Trophoblast cell (in vitro differentiated cells and primary cell): ENCODE measurements at regions not wholly inside any gene's neighbourhood (a gene's known extent, or its start where the extent isn't known, plus 50 kb on each side); places are given as distances from the start of the nearest gene placed in this dataset.

ENCODE experiments used
- DNase-seq, 2 donors: peaks; one replicate each; pipeline ENCODE4 v3.0.0-alpha.2; 2016
- H2AFZ ChIP-seq: 2 replicates; pipeline ENCODE4 v1.6.1; 2013; ENCODE audit warnings: low read length, moderate library complexity, mild to moderate bottlenecking; ENCODE audit not compliant: insufficient read depth, poor library complexity
- H2AK5ac ChIP-seq: 2 replicates; pipeline ENCODE4 v1.6.1; 2013; ENCODE audit warnings: mild to moderate bottlenecking, low read length
- H2BK120ac ChIP-seq: 2 replicates; pipeline ENCODE4 v1.6.1; 2013; ENCODE audit warnings: low read length, mild to moderate bottlenecking, moderate library complexity; ENCODE audit not compliant: insufficient read depth, poor library complexity
- H2BK12ac ChIP-seq: 2 replicates; pipeline ENCODE4 v1.6.1; 2013; ENCODE audit warnings: mild to moderate bottlenecking, low read length, moderate library complexity
- H2BK5ac ChIP-seq: 2 replicates; pipeline ENCODE4 v1.6.1; 2013; ENCODE audit warnings: low read length, low read depth, moderate library complexity, mild to moderate bottlenecking; ENCODE audit not compliant: poor library complexity
- H3K14ac ChIP-seq: 2 replicates; pipeline ENCODE4 v1.6.1; 2013; ENCODE audit warnings: mild to moderate bottlenecking, low read length
- H3K18ac ChIP-seq: 2 replicates; pipeline ENCODE4 v1.6.1; 2013; ENCODE audit warnings: mild to moderate bottlenecking, low read length
- H3K23ac ChIP-seq: 2 replicates; pipeline ENCODE4 v1.6.1; 2013; ENCODE audit warnings: low read length
- H3K27ac ChIP-seq: 2 replicates; pipeline ENCODE4 v1.5.1; 2013; ENCODE audit warnings: low read depth, mild to moderate bottlenecking, inconsistent platforms, low read length, moderate library complexity
- H3K27me3 ChIP-seq: 2 replicates; pipeline ENCODE4 v1.6.1; 2013; ENCODE audit warnings: inconsistent platforms, mild to moderate bottlenecking, low read length, moderate library complexity; ENCODE audit not compliant: insufficient read depth
- H3K36me3 ChIP-seq, 2 experiments: 1 replicate in 1 of 2; 2 replicates in 1 of 2; pipeline ENCODE4 v1.6.1; 2013; ENCODE audit warnings: low read length in 2 of 2, mild to moderate bottlenecking in 2 of 2, moderate library complexity in 1 of 2; ENCODE audit not compliant: insufficient read depth in 2 of 2, control insufficient read depth in 1 of 2
- H3K4ac ChIP-seq: 2 replicates; pipeline ENCODE4 v1.6.1; 2013; ENCODE audit warnings: low read depth, mild to moderate bottlenecking, low read length, moderate library complexity
- H3K4me1 ChIP-seq, 2 experiments: 1 replicate in 1 of 2; 2 replicates in 1 of 2; pipeline ENCODE4 v1.6.1; 2013; ENCODE audit warnings: low read length in 2 of 2, mild to moderate bottlenecking in 2 of 2, moderate library complexity in 1 of 2; ENCODE audit not compliant: insufficient read depth in 2 of 2, control insufficient read depth in 1 of 2
- H3K4me2 ChIP-seq: 2 replicates; pipeline ENCODE4 v1.6.1; 2013; ENCODE audit warnings: inconsistent platforms, mild to moderate bottlenecking, low read length, moderate library complexity
- H3K4me3 ChIP-seq: 2 replicates; pipeline ENCODE4 v1.5.1; 2013; ENCODE audit warnings: mild to moderate bottlenecking, low read depth, low read length, inconsistent platforms
- H3K79me1 ChIP-seq: one replicate; pipeline ENCODE4 v1.6.1; 2013; ENCODE audit warnings: low read length
- H3K79me2 ChIP-seq: 2 replicates; pipeline ENCODE4 v1.6.1; 2013; ENCODE audit warnings: low read length, mild to moderate bottlenecking; ENCODE audit not compliant: control insufficient read depth, insufficient read depth, poor library complexity
- H3K9ac ChIP-seq: 2 replicates; pipeline ENCODE4 v1.6.1; 2013; ENCODE audit warnings: mild to moderate bottlenecking, low read length
- H3K9me3 ChIP-seq: 2 replicates; pipeline ENCODE4 v1.6.1; 2013; ENCODE audit warnings: low read depth, mild to moderate bottlenecking, control low read depth, inconsistent platforms, low read length; ENCODE audit not compliant: insufficient read depth
- H4K12ac ChIP-seq: 2 replicates; pipeline ENCODE4 v1.6.1; 2013; ENCODE audit warnings: low read depth, mild to moderate bottlenecking, low read length, moderate library complexity
- H4K8ac ChIP-seq: 2 replicates; pipeline ENCODE4 v1.6.1; 2013; ENCODE audit warnings: low read depth, mild to moderate bottlenecking, low read length, moderate library complexity
- H4K91ac ChIP-seq: one replicate; pipeline ENCODE4 v1.6.1; 2013; ENCODE audit warnings: low read depth, mild to moderate bottlenecking, low read length, moderate library complexity
- WGBS: extraction: QIAGEN DNeasy Blood & Tissue Kit; methylation state at CpG from one replicate; pipeline ENCODE4 v1.1.7; 2013; ENCODE audit warnings: missing lambda C conversion rate; ENCODE audit not compliant: insufficient read length, insufficient coverage; ENCODE audit errors: extremely low coverage; 5-methylcytosine and 5-hydroxymethylcytosine counted together

DNA sequence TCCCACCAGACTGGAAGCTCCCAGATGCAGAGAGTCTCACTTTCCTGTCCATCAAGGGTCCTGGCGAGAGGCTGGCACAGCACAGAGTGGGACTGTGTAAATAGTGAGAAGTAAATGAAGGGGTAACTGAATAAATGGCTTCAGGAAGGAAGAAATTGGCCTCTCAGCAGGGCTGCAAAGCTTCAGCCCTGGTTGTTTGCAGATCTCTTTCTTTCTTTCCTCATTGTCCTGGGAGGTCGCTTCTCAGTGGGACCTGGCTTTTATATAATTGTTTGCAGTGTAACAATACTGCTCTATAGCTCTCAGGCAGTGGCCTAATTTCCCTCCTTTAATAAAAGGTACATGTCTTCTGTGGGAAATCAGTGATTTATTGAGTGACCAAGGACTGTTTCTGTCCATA lies 74.9 kb upstream of the GPR45 start:
- Histone ChIP-seq H3K9ac (no peak overlapping the region), H2BK120ac (no peak overlapping the region), H2BK5ac (no peak overlapping the region), H3K79me1 (no peaks in the 10 kb centered on the region), H2AK5ac (no peak overlapping the region), H2AFZ (no peak overlapping the region), H3K27me3 (no peaks in the 10 kb centered on the region), H4K91ac (no peak overlapping the region), H4K8ac (no peak overlapping the region), H3K4ac (no peak overlapping the region), H3K27ac (no peak overlapping the region), H3K4me3 (no peak overlapping the region), H3K9me3 (no peaks in the 10 kb centered on the region), H3K36me3 (no peaks in the 10 kb centered on the region), H3K23ac (no peak overlapping the region), H3K14ac (no peak overlapping the region), H3K79me2 (no peaks in the 10 kb centered on the region), H3K4me2 (no peak overlapping the region), H3K4me1 (no peaks in the 10 kb centered on the region), H3K18ac (no peak overlapping the region), H4K12ac (no peak overlapping the region), H2BK12ac (no peak overlapping the region)
- no CpG with 5 or more reads among the region's 2 CpGs for WGBS
- DNase-seq, result no peak

DNA sequence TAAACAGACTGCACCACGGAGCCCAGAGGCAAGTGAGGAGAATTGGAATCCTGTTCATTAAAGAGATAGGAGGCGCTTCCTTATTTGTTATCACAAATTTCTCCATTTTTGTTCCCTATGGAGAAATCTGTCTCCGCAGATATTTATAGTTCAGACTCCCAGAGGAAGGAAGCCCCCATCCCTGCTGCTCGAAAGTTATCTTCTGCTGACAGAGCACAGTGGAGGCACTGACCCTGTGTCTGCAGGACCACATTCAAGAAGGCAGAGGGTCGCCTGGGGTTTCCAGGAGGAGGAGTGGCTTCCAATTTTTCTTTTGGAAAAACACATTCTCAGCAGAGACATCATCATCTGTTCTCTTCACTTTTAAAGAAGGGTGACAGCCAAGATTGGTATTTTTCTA lies 73.0 kb upstream of the GPR45 start:
- no peak overlapping the region for H2AFZ ChIP-seq
- peaks cover 3% of the 10 kb centered on the region for H3K9me3 ChIP-seq
- no peak overlapping the region for H3K4me2 ChIP-seq
- no peak overlapping the region for H2BK5ac ChIP-seq
- H3K36me3 ChIP-seq, result no peaks in the 10 kb centered on the region
- no peak overlapping the region for H2AK5ac ChIP-seq
- H2BK120ac ChIP-seq, result no peak overlapping the region
- no peak overlapping the region for H2BK12ac ChIP-seq
- no peak overlapping the region for H3K14ac ChIP-seq
- no peaks in the 10 kb centered on the region for H3K27me3 ChIP-seq
- H3K27ac ChIP-seq, result no peak overlapping the region
- WGBS, result no CpG with 5 or more reads among the region's 5 CpGs
- H3K4ac ChIP-seq, result no peak overlapping the region
- H4K91ac ChIP-seq, result no peak overlapping the region
- H3K18ac ChIP-seq, result no peak overlapping the region
- no peak overlapping the region for H4K8ac ChIP-seq
- no peaks in the 10 kb centered on the region for H3K4me1 ChIP-seq
- no peak overlapping the region for H3K9ac ChIP-seq
- H4K12ac ChIP-seq, result no peak overlapping the region
- H3K23ac ChIP-seq, result no peak overlapping the region
- no peak overlapping the region for H3K4me3 ChIP-seq
- no peak for DNase-seq
- no peaks in the 10 kb centered on the region for H3K79me2 ChIP-seq
- no peaks in the 10 kb centered on the region for H3K79me1 ChIP-seq

DNA sequence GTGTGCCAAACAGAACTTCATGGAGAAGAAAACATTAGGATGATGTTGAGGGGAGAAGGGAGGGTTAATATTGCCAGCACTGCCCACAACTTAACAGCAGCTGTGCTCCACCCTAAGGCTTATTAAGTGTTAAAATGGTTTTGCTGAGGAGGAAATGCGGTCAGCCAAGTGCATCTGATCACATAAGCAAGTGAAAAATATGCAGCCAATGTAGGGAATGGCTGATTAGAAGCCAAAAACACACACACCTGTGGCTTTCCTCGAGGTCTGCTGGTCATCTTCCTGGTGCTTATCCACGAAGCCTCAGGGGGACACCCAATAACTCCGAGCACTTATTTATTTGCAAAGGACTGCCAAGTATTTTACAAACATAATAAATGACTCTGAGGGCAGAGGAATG lies 66.3 kb upstream of the GPR45 start:
- H2AK5ac ChIP-seq, result no peak overlapping the region
- no peak overlapping the region for H3K4ac ChIP-seq
- H3K4me3 ChIP-seq, result no peak overlapping the region
- H3K79me2 ChIP-seq, result no peaks in the 10 kb centered on the region
- H3K4me1 ChIP-seq, result no peaks in the 10 kb centered on the region
- no peak overlapping the region for H2BK5ac ChIP-seq
- H3K9me3 ChIP-seq, result peaks cover 3% of the 10 kb centered on the region
- no peak overlapping the region for H3K4me2 ChIP-seq
- H3K79me1 ChIP-seq, result no peaks in the 10 kb centered on the region
- H2AFZ ChIP-seq, result no peak overlapping the region
- no peak overlapping the region for H2BK12ac ChIP-seq
- peak in 1 of 2 donors; percentile 11 for DNase-seq
- H3K27me3 ChIP-seq, result no peaks in the 10 kb centered on the region
- WGBS, result no CpG with 5 or more reads among the region's 4 CpGs
- no peak overlapping the region for H3K27ac ChIP-seq
- H3K36me3 ChIP-seq, result no peaks in the 10 kb centered on the region
- H3K14ac ChIP-seq, result no peak overlapping the region
- no peak overlapping the region for H3K18ac ChIP-seq
- no peak overlapping the region for H3K23ac ChIP-seq
- no peak overlapping the region for H4K8ac ChIP-seq
- H2BK120ac ChIP-seq, result no peak overlapping the region
- H3K9ac ChIP-seq, result no peak overlapping the region
- H4K12ac ChIP-seq, result no peak overlapping the region
- H4K91ac ChIP-seq, result no peak overlapping the region

DNA sequence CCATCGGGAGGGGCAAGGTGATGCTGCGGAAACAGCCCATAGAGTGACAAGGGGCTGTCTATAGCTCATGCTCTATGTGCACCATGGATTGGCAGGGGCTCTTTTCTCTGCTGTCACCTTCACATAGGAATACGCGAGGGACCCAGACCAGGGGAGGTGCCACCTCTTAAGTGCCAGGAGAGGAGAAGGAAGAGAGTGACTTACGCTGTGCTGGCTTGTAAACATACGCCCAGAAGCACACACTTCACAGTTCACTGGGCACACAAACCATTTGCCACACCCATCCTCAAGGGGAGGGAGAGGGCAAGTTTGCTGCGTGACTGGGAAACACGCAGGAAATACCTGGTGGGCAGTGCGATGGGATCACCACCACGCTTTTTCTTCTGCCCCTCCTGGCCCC lies 65.1 kb upstream of the GPR45 start:
- Histone ChIP-seq H3K9me3 (peaks cover 3% of the 10 kb centered on the region), H4K8ac (no peak overlapping the region), H2BK120ac (no peak overlapping the region), H2AFZ (no peak overlapping the region), H3K36me3 (no peaks in the 10 kb centered on the region), H3K4ac (no peak overlapping the region), H3K4me2 (no peak overlapping the region), H4K12ac (peak overlapping the region; percentile 19), H3K9ac (no peak overlapping the region), H4K91ac (no peak overlapping the region), H3K79me2 (no peaks in the 10 kb centered on the region), H2AK5ac (no peak overlapping the region), H2BK5ac (no peak overlapping the region), H3K27ac (no peak overlapping the region), H3K23ac (no peak overlapping the region), H3K79me1 (no peaks in the 10 kb centered on the region), H2BK12ac (no peak overlapping the region), H3K4me3 (no peak overlapping the region), H3K18ac (no peak overlapping the region), H3K14ac (no peak overlapping the region), H3K27me3 (no peaks in the 10 kb centered on the region), H3K4me1 (no peaks in the 10 kb centered on the region)
- WGBS, result no CpG with 5 or more reads among the region's 10 CpGs
- no peak for DNase-seq
